ENCODE measurements at regions not wholly inside any gene's neighbourhood (a gene's known extent, or its start where the extent isn't known, plus 50 kb on each side); places are given as distances from the start of the nearest gene placed in this dataset.

- ChIA-PET POLR2A (no interaction called here), CTCF (no interaction called here)
- DNase-seq (ENCODE audit: extremely low spot score), result no peak
- no peak for TF ChIP-seq CTCF (IDR thresholded peaks at IDR 0.05; ENCODE audit: control extremely low read depth, extremely low read depth, low read depth, missing control alignments)
These were observed 247.7 kb upstream of the TLE3 start for GRCh38 chr15:70345251-70346019.

- CTCF ChIA-PET, result no interaction called here
- POLR2A ChIA-PET, result no interaction called here
- no peak for DNase-seq (ENCODE audit: extremely low spot score)
- TF ChIP-seq CTCF (IDR thresholded peaks at IDR 0.05; ENCODE audit: control extremely low read depth, extremely low read depth, low read depth, missing control alignments), result no peak
These were observed 246.9 kb upstream of the TLE3 start for GRCh38 chr15:70344666-70345065.

GRCh38 chr15:70343961-70344621 lies 246.4 kb upstream of the TLE3 start:
- POLR2A ChIA-PET, result no interaction called here
- CTCF ChIA-PET, result no interaction called here
- TF ChIP-seq CTCF (IDR thresholded peaks at IDR 0.05; ENCODE audit: control extremely low read depth, extremely low read depth, low read depth, missing control alignments), result no peak
- no peak for DNase-seq (ENCODE audit: extremely low spot score)

- no peak for TF ChIP-seq CTCF (IDR thresholded peaks at IDR 0.05; ENCODE audit: control extremely low read depth, extremely low read depth, low read depth, missing control alignments)
- DNase-seq (ENCODE audit: extremely low spot score), result no peak
- CTCF ChIA-PET, result no interaction called here
- POLR2A ChIA-PET, result no interaction called here
These were observed 245.1 kb upstream of the TLE3 start for GRCh38 chr15:70342554-70343548.

GRCh38 chr15:70342141-70342540 lies 244.4 kb upstream of the TLE3 start:
- TF ChIP-seq CTCF (IDR thresholded peaks at IDR 0.05; ENCODE audit: control extremely low read depth, extremely low read depth, low read depth, missing control alignments), result no peak
- ChIA-PET POLR2A (no interaction called here), CTCF (no interaction called here)
- no peak for DNase-seq (ENCODE audit: extremely low spot score)

GRCh38 chr15:70341566-70341965 lies 243.8 kb upstream of the TLE3 start:
- TF ChIP-seq CTCF (IDR thresholded peaks at IDR 0.05; ENCODE audit: control extremely low read depth, extremely low read depth, low read depth, missing control alignments), result no peak
- ChIA-PET CTCF (no interaction called here), POLR2A (no interaction called here)
- no peak for DNase-seq (ENCODE audit: extremely low spot score)

Data from GM10248 (cell line).